Esophagus muscularis mucosa (tissue), 3 donors: ENCODE measurements at regions not wholly inside any gene's neighbourhood (a gene's known extent, or its start where the extent isn't known, plus 50 kb on each side); places are given as distances from the start of the nearest gene placed in this dataset.

Source experiments
- POLR2A ChIP-seq: fragments of 450-650 bp; IDR thresholded peaks from one replicate; pipeline ENCODE4 v1.6.1; 2017; ENCODE audit warnings: antibody characterized with exemption, moderate library complexity, mild to moderate bottlenecking, low read depth
- TF ChIP-seq, protein P1 (sequence below), 3 experiments: fragments of 200-600 bp in 2 of 3; fragments of 450-650 bp in 1 of 3; sonication (generic) in 2 of 3; IDR thresholded peaks; one replicate each; pipeline ENCODE4 v1.5.1; 2017 to 2019; ENCODE audit warnings: antibody characterized with exemption in 3 of 3, mild to moderate bottlenecking in 2 of 3, moderate library complexity in 1 of 3

DNA sequence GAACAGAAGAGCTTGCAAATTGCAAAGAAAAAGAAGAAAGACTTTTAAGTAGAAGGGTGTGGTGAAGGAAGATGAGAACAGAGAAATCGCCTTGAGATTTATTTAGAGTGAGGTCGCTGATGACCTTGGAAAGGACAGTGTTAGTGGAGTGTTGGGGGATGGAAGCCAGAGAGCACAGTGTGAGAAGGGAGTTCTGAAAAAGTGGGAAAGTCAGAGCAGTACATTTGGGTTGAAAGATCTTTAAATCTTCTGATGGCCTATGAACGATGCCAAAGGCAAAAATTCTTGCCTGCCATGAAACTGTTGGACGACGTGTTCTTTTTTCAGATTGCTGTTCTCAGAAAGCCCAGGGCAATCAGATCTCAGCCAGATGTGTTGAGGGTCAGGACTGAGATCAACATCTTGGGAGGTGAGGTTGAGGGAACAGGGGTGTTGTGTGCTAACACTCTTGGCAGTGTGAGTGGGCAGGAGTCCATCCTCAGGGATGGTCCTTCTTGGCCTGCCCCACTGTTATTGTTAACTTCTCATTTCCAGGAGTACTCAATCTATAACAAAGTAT is 330.1 kb downstream of the MAP2K6 start:
- no peak for TF ChIP-seq POLR2A
- TF ChIP-seq, protein P1, sequence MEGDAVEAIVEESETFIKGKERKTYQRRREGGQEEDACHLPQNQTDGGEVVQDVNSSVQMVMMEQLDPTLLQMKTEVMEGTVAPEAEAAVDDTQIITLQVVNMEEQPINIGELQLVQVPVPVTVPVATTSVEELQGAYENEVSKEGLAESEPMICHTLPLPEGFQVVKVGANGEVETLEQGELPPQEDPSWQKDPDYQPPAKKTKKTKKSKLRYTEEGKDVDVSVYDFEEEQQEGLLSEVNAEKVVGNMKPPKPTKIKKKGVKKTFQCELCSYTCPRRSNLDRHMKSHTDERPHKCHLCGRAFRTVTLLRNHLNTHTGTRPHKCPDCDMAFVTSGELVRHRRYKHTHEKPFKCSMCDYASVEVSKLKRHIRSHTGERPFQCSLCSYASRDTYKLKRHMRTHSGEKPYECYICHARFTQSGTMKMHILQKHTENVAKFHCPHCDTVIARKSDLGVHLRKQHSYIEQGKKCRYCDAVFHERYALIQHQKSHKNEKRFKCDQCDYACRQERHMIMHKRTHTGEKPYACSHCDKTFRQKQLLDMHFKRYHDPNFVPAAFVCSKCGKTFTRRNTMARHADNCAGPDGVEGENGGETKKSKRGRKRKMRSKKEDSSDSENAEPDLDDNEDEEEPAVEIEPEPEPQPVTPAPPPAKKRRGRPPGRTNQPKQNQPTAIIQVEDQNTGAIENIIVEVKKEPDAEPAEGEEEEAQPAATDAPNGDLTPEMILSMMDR (IDR thresholded peaks at IDR 0.05) = no peak
